Esophagus muscularis mucosa (tissue), 4 donors: ENCODE measurements at regions not wholly inside any gene's neighbourhood (a gene's known extent, or its start where the extent isn't known, plus 50 kb on each side); places are given as distances from the start of the nearest gene placed in this dataset.

Experiments used
- DNase-seq: peaks from one replicate; pipeline ENCODE4 v3.0.0-alpha.2; 2017; ENCODE audit errors: extremely low spot score
- H3K27ac ChIP-seq, 4 donors: fragments of 200-600 bp; sonication (generic); replicated peaks in 1 of 4; 1 replicate in 3 of 4; 2 replicates in 1 of 4; pipeline ENCODE4 v1.5.1; 2016 to 2019; ENCODE audit warnings: mild to moderate bottlenecking in 1 of 4
- H3K27me3 ChIP-seq, 4 donors: fragments of 200-600 bp; sonication (generic); one replicate each; pipeline versions ENCODE4 v1.5.1 to v1.6.0; 2016 to 2019
- H3K36me3 ChIP-seq, 4 donors: fragments of 200-600 bp; sonication (generic); one replicate each; pipeline ENCODE4 v1.5.1; 2016 to 2019
- H3K4me1 ChIP-seq, 4 donors: fragments of 200-600 bp; sonication (generic); one replicate each; pipeline ENCODE4 v1.5.1; 2016 to 2019
- H3K4me3 ChIP-seq, 4 donors: fragments of 200-600 bp; sonication (generic); 1 replicate in 2 of 4; 2 replicates in 2 of 4; pipeline ENCODE4 v1.5.1; 2016 to 2019; ENCODE audit warnings: mild to moderate bottlenecking in 4 of 4, moderate library complexity in 1 of 4
- H3K9me3 ChIP-seq, 4 donors: fragments of 200-600 bp; sonication (generic); 1 replicate in 3 of 4; 2 replicates in 1 of 4; pipeline ENCODE4 v1.5.1; 2016 to 2019
- CTCF ChIP-seq, 3 experiments: fragments of 200-600 bp in 2 of 3; fragments of 450-650 bp in 1 of 3; sonication (generic) in 2 of 3; IDR thresholded peaks; one replicate each; pipeline ENCODE4 v1.5.1; 2017 to 2019; ENCODE audit warnings: antibody characterized with exemption in 3 of 3, mild to moderate bottlenecking in 2 of 3, moderate library complexity in 1 of 3
- EP300 ChIP-seq: sonication (generic); formaldehyde crosslinking; IDR thresholded peaks from one replicate; pipeline ENCODE4 v1.6.1; 2017; ENCODE audit warnings: antibody characterized with exemption
- POLR2A ChIP-seq: fragments of 450-650 bp; IDR thresholded peaks from one replicate; pipeline ENCODE4 v1.6.1; 2017; ENCODE audit warnings: antibody characterized with exemption, moderate library complexity, mild to moderate bottlenecking, low read depth
- POLR2AphosphoS5 ChIP-seq, 2 donors: sonication (generic); formaldehyde crosslinking; IDR thresholded peaks; one replicate each; pipeline ENCODE4 v1.6.1; 2017; ENCODE audit warnings: antibody characterized with exemption in 2 of 2
- WGBS: methylation state at CpG from one replicate; pipeline ENCODE4 v1.1.5; 2018; 5-methylcytosine and 5-hydroxymethylcytosine counted together
- intact Hi-C: fragments of 100-400 bp; cut with DNase I; formaldehyde crosslinking; loops from one replicate; pipeline ENCODE4 v1.15.1; 2023

- intact Hi-C loops = no loop called here
- Histone ChIP-seq H3K27me3 (peaks cover 0 to 61% (median 0%) of the 10 kb centered on the region in 4 donors), H3K27ac (no peak overlapping the region), H3K36me3 (no peaks in the 10 kb centered on the region), H3K9me3 (no peaks in the 10 kb centered on the region), H3K4me3 (no peak overlapping the region), H3K4me1 (no peaks in the 10 kb centered on the region)
- no peak for DNase-seq
- WGBS = 52% methylated on average over 13 of the region's 16 CpGs
- TF ChIP-seq CTCF (IDR thresholded peaks at IDR 0.05) (no peak), POLR2AphosphoS5 (IDR thresholded peaks at IDR 0.05) (no peak), POLR2A (no peak), EP300 (no peak)
Observed at GRCh38 chr17:79152636-79153035, 78.0 kb downstream of the ENGASE start.

GRCh38 chr17:79152110-79152509, 77.5 kb downstream of the ENGASE start:
- no peaks in the 10 kb centered on the region for H3K36me3 ChIP-seq
- intact Hi-C loops = no loop called here
- TF ChIP-seq POLR2AphosphoS5 (IDR thresholded peaks at IDR 0.05) = no peak
- TF ChIP-seq CTCF (IDR thresholded peaks at IDR 0.05) = no peak
- no peak for TF ChIP-seq EP300
- no peak for TF ChIP-seq POLR2A
- no peaks in the 10 kb centered on the region for H3K9me3 ChIP-seq
- no peak for DNase-seq
- WGBS = 44% methylated on average over 4 of the region's 13 CpGs
- no peaks in the 10 kb centered on the region for H3K4me1 ChIP-seq
- H3K27ac ChIP-seq = no peak overlapping the region
- H3K27me3 ChIP-seq = peaks cover 0 to 61% (median 0%) of the 10 kb centered on the region in 4 donors
- no peak overlapping the region for H3K4me3 ChIP-seq

GRCh38 chr17:79150799-79151198, 76.2 kb downstream of the ENGASE start:
- no peak for TF ChIP-seq CTCF (IDR thresholded peaks at IDR 0.05)
- no peak for TF ChIP-seq EP300
- no peak for TF ChIP-seq POLR2AphosphoS5 (IDR thresholded peaks at IDR 0.05)
- no peak for TF ChIP-seq POLR2A
- 83% methylated on average over 11 of the region's 19 CpGs for WGBS
- Histone ChIP-seq H3K4me1 (no peaks in the 10 kb centered on the region), H3K27me3 (peaks cover 0 to 61% (median 0%) of the 10 kb centered on the region in 4 donors), H3K4me3 (no peak overlapping the region), H3K9me3 (no peaks in the 10 kb centered on the region), H3K27ac (no peak overlapping the region), H3K36me3 (no peaks in the 10 kb centered on the region)
- intact Hi-C loops = no loop called here
- no peak for DNase-seq

GRCh38 chr17:79150035-79150733, 75.6 kb downstream of the ENGASE start:
- no peak for TF ChIP-seq CTCF (IDR thresholded peaks at IDR 0.05)
- Histone ChIP-seq H3K4me1 (no peaks in the 10 kb centered on the region), H3K36me3 (no peaks in the 10 kb centered on the region), H3K27ac (no peak overlapping the region), H3K9me3 (no peaks in the 10 kb centered on the region), H3K27me3 (peaks cover 0 to 68% (median 0%) of the 10 kb centered on the region in 4 donors), H3K4me3 (no peak overlapping the region)
- 67% methylated on average over 9 of the region's 14 CpGs for WGBS
- DNase-seq = no peak
- intact Hi-C loops = no loop called here

GRCh38 chr17:79148584-79148983, 74.0 kb downstream of the ENGASE start:
- Histone ChIP-seq H3K9me3 (no peaks in the 10 kb centered on the region), H3K27ac (no peak overlapping the region), H3K4me1 (no peaks in the 10 kb centered on the region), H3K27me3 (peaks cover 0 to 70% (median 0%) of the 10 kb centered on the region in 4 donors), H3K36me3 (no peaks in the 10 kb centered on the region), H3K4me3 (no peak overlapping the region)
- TF ChIP-seq POLR2AphosphoS5 (IDR thresholded peaks at IDR 0.05) = no peak
- TF ChIP-seq EP300 = no peak
- TF ChIP-seq CTCF (IDR thresholded peaks at IDR 0.05) = no peak
- TF ChIP-seq POLR2A = no peak
- intact Hi-C loops = no loop called here
- no peak for DNase-seq
- 74% methylated on average over 5 of the region's 10 CpGs for WGBS
